GM23338 (cell line): ENCODE measurements at regions not wholly inside any gene's neighbourhood (a gene's known extent, or its start where the extent isn't known, plus 50 kb on each side); places are given as distances from the start of the nearest gene placed in this dataset.

ENCODE experiments used
- ATAC-seq: fragments of 200-7000 bp; cut with Tn5 transposase; 3 replicates; pipeline ENCODE4 v1.9.1; 2020
- DNase-seq: peaks from one replicate; pipeline ENCODE4 v3.0.0-alpha.2; 2015; ENCODE audit warnings: low spot score
- H2AFZ ChIP-seq: fragments of 200-600 bp; sonication (generic); 2 replicates; pipeline ENCODE4 v1.8.0; 2016; ENCODE audit warnings: antibody characterized with exemption, mild to moderate bottlenecking, moderate library complexity
- H3F3A ChIP-seq: fragments of 200-600 bp; sonication (generic); replicated peaks from 2 replicates; pipeline ENCODE4 v1.8.0; 2017; ENCODE audit warnings: antibody characterized with exemption, mixed run types, low read depth
- H3K27ac ChIP-seq: fragments of 200-600 bp; sonication (generic); 2 replicates; pipeline ENCODE4 v1.6.1; 2016; ENCODE audit warnings: low read depth
- H3K27me3 ChIP-seq: fragments of 200-600 bp; sonication (generic); 2 replicates; pipeline ENCODE4 v1.8.0; 2016; ENCODE audit warnings: mild to moderate bottlenecking, mixed run types, moderate library complexity; ENCODE audit not compliant: insufficient read depth
- H3K36me3 ChIP-seq: fragments of 200-600 bp; sonication (generic); 2 replicates; pipeline ENCODE4 v1.8.0; 2016; ENCODE audit warnings: mild to moderate bottlenecking; ENCODE audit not compliant: insufficient read depth
- H3K4me1 ChIP-seq: fragments of 200-600 bp; sonication (generic); 2 replicates; pipeline ENCODE4 v1.8.0; 2016; ENCODE audit warnings: mild to moderate bottlenecking, moderate library complexity; ENCODE audit not compliant: insufficient read depth
- H3K4me2 ChIP-seq: fragments of 200-600 bp; sonication (generic); 2 replicates; pipeline ENCODE4 v1.7.1; 2017; ENCODE audit warnings: mixed run types
- H3K4me3 ChIP-seq: fragments of 200-600 bp; sonication (generic); 2 replicates; pipeline ENCODE4 v1.6.1; 2016; ENCODE audit warnings: mixed run types
- H3K79me2 ChIP-seq: fragments of 200-600 bp; sonication (generic); replicated peaks from 2 replicates; pipeline ENCODE4 v1.8.0; 2017; ENCODE audit warnings: mild to moderate bottlenecking; ENCODE audit not compliant: insufficient read depth
- H3K9me2 ChIP-seq: fragments of 200-600 bp; sonication (generic); 2 replicates; pipeline ENCODE4 v1.8.0; 2017; ENCODE audit not compliant: insufficient read depth
- H4K20me1 ChIP-seq: fragments of 200-600 bp; sonication (generic); replicated peaks from 2 replicates; pipeline ENCODE4 v1.8.0; 2017; ENCODE audit warnings: mild to moderate bottlenecking; ENCODE audit not compliant: insufficient read depth
- H3K27ac Mint-ChIP-seq: 2 replicates; pipeline ENCODE4 v1.8.0; 2020; ENCODE audit warnings: inconsistent platforms, mild to moderate bottlenecking, moderate library complexity, mixed read lengths
- H3K27me3 Mint-ChIP-seq: 3 replicates; pipeline ENCODE4 v1.8.0; 2022; ENCODE audit warnings: low read depth, mild to moderate bottlenecking, moderate library complexity, mixed read lengths, inconsistent platforms; ENCODE audit not compliant: insufficient read depth, poor library complexity
- H3K36me3 Mint-ChIP-seq: 3 replicates; pipeline ENCODE4 v1.8.0; 2021; ENCODE audit warnings: low read depth, mild to moderate bottlenecking, inconsistent platforms, moderate library complexity, mixed read lengths
- H3K4me1 Mint-ChIP-seq: 3 replicates; pipeline ENCODE4 v1.8.0; 2020; ENCODE audit warnings: mild to moderate bottlenecking, inconsistent platforms, mixed read lengths
- H3K4me3 Mint-ChIP-seq: 3 replicates; pipeline ENCODE4 v1.8.0; 2021; ENCODE audit warnings: moderate library complexity, mild to moderate bottlenecking, inconsistent platforms, mixed read lengths
- H3K9me3 Mint-ChIP-seq: 3 replicates; pipeline ENCODE4 v1.8.0; 2020; ENCODE audit warnings: moderate library complexity, mild to moderate bottlenecking, inconsistent platforms, mixed read lengths
- CREB1 ChIP-seq: fragments of 250-450 bp; sonication (Bioruptor Pico); IDR thresholded peaks from 2 replicates; pipeline ENCODE4 v1.5.0; 2020; ENCODE audit warnings: low read depth, mild to moderate bottlenecking, moderate library complexity
- ETS1 ChIP-seq: IDR thresholded peaks from 2 replicates; pipeline ENCODE4 v1.6.1; 2016; ENCODE audit warnings: antibody characterized with exemption
- EZH2 ChIP-seq: fragments of 200-600 bp; sonication (generic); IDR thresholded peaks from one replicate; pipeline ENCODE4 v1.8.0; 2017; ENCODE audit warnings: antibody characterized with exemption, mild to moderate bottlenecking, low read depth; ENCODE audit not compliant: unreplicated experiment
- EZH2phosphoT487 ChIP-seq: fragments of 200-600 bp; sonication (generic); IDR thresholded peaks from one replicate; pipeline ENCODE4 v1.8.1; 2018; ENCODE audit warnings: antibody characterized with exemption; ENCODE audit not compliant: unreplicated experiment
- JUNB ChIP-seq: IDR thresholded peaks from one replicate; pipeline ENCODE4 v1.6.1; 2016; ENCODE audit warnings: antibody characterized with exemption; ENCODE audit not compliant: unreplicated experiment
- NANOG ChIP-seq: IDR thresholded peaks from 2 replicates; pipeline ENCODE4 v1.6.1; 2016; ENCODE audit warnings: antibody characterized with exemption, borderline replicate concordance
- REST ChIP-seq: IDR thresholded peaks from one replicate; pipeline ENCODE4 v1.6.1; 2018; ENCODE audit warnings: antibody characterized with exemption; ENCODE audit not compliant: unreplicated experiment
- STAT1 ChIP-seq: IDR thresholded peaks from one replicate; pipeline ENCODE4 v1.6.1; 2016; ENCODE audit warnings: antibody characterized with exemption; ENCODE audit not compliant: unreplicated experiment
- ZNF114 ChIP-seq: fragments of 250-450 bp; sonication (Bioruptor Pico); IDR thresholded peaks from 2 replicates; pipeline ENCODE4 v1.5.0; 2020; ENCODE audit warnings: mild to moderate bottlenecking, moderate library complexity
- ZNF331 ChIP-seq: fragments of 250-450 bp; sonication (Bioruptor Pico); IDR thresholded peaks from 2 replicates; pipeline ENCODE4 v1.5.0; 2020; ENCODE audit warnings: low read depth, mild to moderate bottlenecking, moderate library complexity
- TF ChIP-seq, protein P1 (sequence below), 2 experiments: fragments of 200-600 bp in 1 of 2; sonication (generic) in 1 of 2; conservative IDR thresholded peaks; 2 replicates each; pipeline versions ENCODE4 v1.5.1 to v1.6.1; 2016 to 2017; ENCODE audit warnings: antibody characterized with exemption in 2 of 2, low read depth in 2 of 2, mild to moderate bottlenecking in 2 of 2, moderate library complexity in 1 of 2

- H3K9me3 Mint-ChIP-seq: no peaks in the 10 kb centered on the region
Observed at GRCh38 chr5:121726991-121727390, 124.7 kb upstream of the FTMT start.

GRCh38 chr5:121731377-121731776, 120.3 kb upstream of the FTMT start:
- no peaks in the 10 kb centered on the region for H4K20me1 ChIP-seq
- Mint-ChIP-seq H3K9me3 (no peaks in the 10 kb centered on the region), H3K27ac (no peak overlapping the region), H3K36me3 (no peaks in the 10 kb centered on the region), H3K4me1 (peaks cover 7% of the 10 kb centered on the region; the same call in 2 of the 3 replicates), H3K27me3 (no peaks in the 10 kb centered on the region), H3K4me3 (no peak overlapping the region)
- H3F3A ChIP-seq: no peaks in the 10 kb centered on the region
- H3K9me2 ChIP-seq: no peaks in the 10 kb centered on the region
- DNase-seq (no peak), ATAC-seq (no peak)
- no peak overlapping the region for H3K4me3 ChIP-seq
- H3K36me3 ChIP-seq: no peaks in the 10 kb centered on the region
- no peak overlapping the region for H2AFZ ChIP-seq
- no peak overlapping the region for H3K4me2 ChIP-seq
- no peaks in the 10 kb centered on the region for H3K79me2 ChIP-seq
- no peaks in the 10 kb centered on the region for H3K4me1 ChIP-seq
- H3K27me3 ChIP-seq: no peaks in the 10 kb centered on the region
- H3K27ac ChIP-seq: no peak overlapping the region
- TF ChIP-seq CREB1 (CRISPR knock-in tag): no peak
- TF ChIP-seq EZH2: no peak
- TF ChIP-seq JUNB: no peak
- no peak for TF ChIP-seq NANOG
- TF ChIP-seq ETS1: no peak
- TF ChIP-seq, protein P1, sequence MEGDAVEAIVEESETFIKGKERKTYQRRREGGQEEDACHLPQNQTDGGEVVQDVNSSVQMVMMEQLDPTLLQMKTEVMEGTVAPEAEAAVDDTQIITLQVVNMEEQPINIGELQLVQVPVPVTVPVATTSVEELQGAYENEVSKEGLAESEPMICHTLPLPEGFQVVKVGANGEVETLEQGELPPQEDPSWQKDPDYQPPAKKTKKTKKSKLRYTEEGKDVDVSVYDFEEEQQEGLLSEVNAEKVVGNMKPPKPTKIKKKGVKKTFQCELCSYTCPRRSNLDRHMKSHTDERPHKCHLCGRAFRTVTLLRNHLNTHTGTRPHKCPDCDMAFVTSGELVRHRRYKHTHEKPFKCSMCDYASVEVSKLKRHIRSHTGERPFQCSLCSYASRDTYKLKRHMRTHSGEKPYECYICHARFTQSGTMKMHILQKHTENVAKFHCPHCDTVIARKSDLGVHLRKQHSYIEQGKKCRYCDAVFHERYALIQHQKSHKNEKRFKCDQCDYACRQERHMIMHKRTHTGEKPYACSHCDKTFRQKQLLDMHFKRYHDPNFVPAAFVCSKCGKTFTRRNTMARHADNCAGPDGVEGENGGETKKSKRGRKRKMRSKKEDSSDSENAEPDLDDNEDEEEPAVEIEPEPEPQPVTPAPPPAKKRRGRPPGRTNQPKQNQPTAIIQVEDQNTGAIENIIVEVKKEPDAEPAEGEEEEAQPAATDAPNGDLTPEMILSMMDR (conservative IDR thresholded peaks at IDR 0.05; ENCODE audit: low read depth in 2 of 2): no peak
- no peak for TF ChIP-seq EZH2phosphoT487
- TF ChIP-seq ZNF114 (CRISPR knock-in tag): no peak
- TF ChIP-seq STAT1: no peak
- TF ChIP-seq ZNF331: no peak
- TF ChIP-seq REST: no peak

More at GRCh38 chr5:121726991-121727390, 124.7 kb upstream of the FTMT start:
- H4K20me1 ChIP-seq: no peaks in the 10 kb centered on the region
- no peaks in the 10 kb centered on the region for H3K27me3 Mint-ChIP-seq
- no peaks in the 10 kb centered on the region for H3K79me2 ChIP-seq
- H3F3A ChIP-seq: no peaks in the 10 kb centered on the region
- DNase-seq: no peak
- H3K4me1 ChIP-seq: no peaks in the 10 kb centered on the region
- H3K9me2 ChIP-seq: no peaks in the 10 kb centered on the region
- TF ChIP-seq JUNB (no peak), EZH2 (no peak)
- no peaks in the 10 kb centered on the region for H3K27me3 ChIP-seq
- no peak overlapping the region for H3K4me3 Mint-ChIP-seq
- H3K27ac Mint-ChIP-seq: no peak overlapping the region
- H3K27ac ChIP-seq: no peak overlapping the region
- no peak overlapping the region for H3K4me2 ChIP-seq
- H3K36me3 ChIP-seq: no peaks in the 10 kb centered on the region
- H3K4me1 Mint-ChIP-seq: peaks cover 2% of the 10 kb centered on the region; the same call in 2 of the 3 replicates
- no peak overlapping the region for H3K4me3 ChIP-seq
- ATAC-seq: no peak
- no peak overlapping the region for H2AFZ ChIP-seq
- no peaks in the 10 kb centered on the region for H3K36me3 Mint-ChIP-seq
